IPS-11a (cell line): ENCODE measurements at regions not wholly inside any gene's neighbourhood (a gene's known extent, or its start where the extent isn't known, plus 50 kb on each side); places are given as distances from the start of the nearest gene placed in this dataset.
"Not testable (repeated sequence)": the region's sequence is repeated elsewhere in the genome, so short reads cannot be mapped to it uniquely, and the experiment has no call there.

ENCODE experiments used
- H3K4me3 ChIP-seq: one replicate; pipeline ENCODE4 v1.5.1; 2013; ENCODE audit warnings: low read depth, low read length, control low read depth

DNA sequence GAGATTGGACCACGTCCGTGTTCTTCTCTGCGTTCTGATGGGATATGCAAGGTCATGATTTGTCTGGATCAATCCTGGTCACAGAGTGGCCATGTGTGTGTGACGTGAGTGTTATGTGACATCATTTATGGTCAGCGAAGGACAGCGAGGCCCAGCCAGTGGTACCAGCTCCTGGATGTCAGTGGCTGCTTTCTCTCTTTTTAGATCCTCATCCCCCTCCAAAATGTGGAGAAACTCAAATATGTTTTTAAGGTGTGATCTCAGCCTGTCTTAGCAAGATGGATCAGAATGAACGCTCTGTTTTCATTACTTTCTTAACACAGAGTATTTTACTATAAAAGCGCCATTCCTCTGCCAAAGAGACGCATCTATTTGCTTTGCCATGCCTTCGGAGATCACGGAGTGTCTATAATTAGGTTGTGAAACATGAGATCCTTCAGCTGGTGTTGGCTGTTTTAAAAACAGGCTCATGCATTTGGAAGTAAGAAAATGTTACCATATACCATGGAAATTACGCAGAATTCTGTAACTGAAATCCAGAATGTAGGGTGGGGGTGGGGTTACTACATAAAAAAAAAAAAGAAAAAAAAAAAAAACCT, 245.5 kb upstream of the TCERG1L start:
- no peak overlapping the region for H3K4me3 ChIP-seq

DNA sequence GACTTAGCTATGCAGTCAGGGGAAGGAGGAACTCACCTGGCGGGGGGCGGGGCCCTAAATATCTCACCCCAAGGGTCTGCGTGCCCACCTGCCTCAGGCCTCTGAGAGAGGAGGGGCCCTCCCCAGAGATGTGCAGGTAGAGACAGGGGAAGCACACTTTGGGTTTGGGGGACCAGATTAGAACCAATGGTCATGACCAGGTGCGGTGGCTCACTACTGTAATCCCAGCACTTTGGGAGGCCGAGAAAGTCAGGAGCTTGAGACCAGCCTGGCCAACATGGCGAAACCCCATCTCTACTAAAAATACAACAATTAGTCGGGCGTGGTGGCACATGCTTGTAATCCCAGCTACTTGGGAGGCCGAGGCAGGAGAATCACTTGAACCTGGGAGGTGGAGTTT, 246.4 kb upstream of the TCERG1L start:
- not testable (repeated sequence) for H3K4me3 ChIP-seq

DNA sequence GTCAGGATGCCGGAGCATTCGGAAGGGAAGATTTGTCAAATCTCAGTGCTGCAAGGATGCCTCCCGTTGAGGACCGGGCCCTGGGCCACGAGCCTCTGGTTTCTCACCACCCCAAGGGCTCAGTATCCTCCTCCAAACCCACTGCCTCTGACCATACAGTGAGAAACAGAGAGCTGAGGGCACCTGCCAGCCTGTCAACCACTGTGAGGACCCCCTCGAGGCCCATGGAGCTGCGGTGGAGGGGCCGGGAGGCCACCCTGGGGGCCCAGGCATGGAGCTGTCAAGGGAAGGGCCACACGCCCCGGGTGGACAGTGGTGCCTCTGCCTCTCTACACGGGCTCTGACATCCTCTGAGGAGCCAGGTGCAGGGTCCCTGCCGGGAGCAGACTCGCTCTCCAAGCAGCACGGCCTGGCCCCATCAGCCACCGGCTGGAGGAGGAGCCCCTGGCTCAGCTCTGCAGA, 248.0 kb upstream of the TCERG1L start:
- H3K4me3 ChIP-seq = no peak overlapping the region

DNA sequence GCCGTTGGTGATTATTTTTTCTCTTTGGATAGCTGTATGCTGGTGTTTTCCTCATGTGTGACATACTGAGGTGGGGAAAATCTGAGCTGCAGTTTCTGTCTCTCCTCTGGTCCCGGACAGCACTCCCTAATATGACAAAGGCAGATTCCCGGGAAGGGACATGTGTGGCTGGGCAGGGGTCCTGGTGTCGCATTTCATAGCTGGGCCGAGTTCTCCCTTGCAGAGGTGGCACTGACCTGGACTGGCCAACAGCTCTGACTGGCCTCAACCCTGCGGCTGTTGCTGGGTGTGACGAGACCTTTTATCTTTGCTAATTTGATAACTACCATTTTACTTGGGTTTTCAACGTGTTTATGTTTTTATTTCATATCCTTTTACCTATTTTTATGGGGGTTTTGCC, 248.6 kb upstream of the TCERG1L start:
- H3K4me3 ChIP-seq = no peak overlapping the region

DNA sequence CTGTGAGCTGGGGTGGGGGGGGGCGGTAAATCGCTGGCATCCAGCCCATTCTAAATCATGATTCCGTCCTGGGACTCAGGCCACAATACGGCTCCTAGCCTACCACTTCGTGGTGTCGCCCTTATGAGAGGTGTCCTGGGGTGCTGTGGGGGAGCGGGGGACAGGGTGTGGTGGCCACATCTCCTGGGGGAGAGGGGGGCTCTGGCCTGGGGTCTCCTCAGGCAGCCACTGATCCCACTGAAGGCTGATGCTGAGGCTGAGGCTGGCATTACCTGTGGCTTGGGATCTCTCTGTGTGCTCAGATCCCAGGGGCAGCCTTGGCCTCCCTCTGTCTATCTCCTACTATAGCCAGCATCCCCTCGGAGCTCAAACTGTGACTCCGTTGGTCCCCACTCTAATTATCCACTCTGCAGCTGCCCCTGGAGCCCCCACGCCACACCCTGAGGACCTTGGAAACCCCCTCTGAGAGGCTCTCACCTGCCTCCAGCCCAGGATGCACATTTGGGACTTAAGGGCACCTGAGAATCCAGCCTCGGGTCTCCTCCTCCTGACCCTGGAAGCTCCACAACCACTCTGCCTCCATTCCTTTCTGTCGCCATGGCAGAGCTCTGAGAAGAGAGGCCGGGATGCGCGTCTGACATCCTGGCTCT, 249.3 kb upstream of the TCERG1L start:
- no peak overlapping the region for H3K4me3 ChIP-seq

DNA sequence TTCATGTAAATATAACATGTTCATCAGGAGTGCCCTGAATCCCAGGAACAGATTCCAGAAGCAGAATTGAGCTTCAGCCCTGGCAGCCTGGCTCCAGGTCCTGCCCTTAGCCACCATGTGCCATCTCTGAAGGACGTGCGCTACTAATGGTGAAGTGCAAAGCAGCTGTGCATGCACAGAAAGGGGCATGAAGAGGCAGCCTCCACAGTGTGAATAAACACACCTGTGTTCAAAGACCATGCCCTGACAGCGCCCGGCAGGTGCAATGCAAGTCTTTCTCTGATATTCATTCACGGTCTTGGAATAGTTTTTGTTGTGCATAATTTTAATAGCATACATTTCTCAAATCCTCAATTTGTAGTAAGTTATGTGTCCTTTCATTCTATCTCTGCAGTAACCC, 250.4 kb upstream of the TCERG1L start:
- H3K4me3 ChIP-seq = no peak overlapping the region

DNA sequence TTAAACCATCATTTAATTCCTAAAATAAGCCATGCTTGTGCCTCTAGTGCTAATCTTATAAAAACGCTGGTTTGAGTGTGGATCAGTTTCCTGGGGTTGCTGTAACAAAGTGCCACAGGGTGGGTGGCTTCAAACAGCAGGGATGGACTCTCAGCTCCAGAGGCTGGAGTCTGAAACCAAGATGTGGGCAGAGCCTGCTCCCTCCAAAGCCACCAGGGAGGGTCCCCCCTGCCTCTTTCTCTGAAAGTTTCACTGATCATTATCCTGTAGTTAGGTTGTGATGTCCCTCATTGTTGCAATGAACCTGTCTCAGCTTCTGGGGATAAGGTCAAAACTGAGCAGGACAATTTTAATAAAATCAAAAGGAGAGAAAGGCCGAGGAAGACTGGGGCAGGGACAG, 251.9 kb upstream of the TCERG1L start:
- H3K4me3 ChIP-seq = no peak overlapping the region

DNA sequence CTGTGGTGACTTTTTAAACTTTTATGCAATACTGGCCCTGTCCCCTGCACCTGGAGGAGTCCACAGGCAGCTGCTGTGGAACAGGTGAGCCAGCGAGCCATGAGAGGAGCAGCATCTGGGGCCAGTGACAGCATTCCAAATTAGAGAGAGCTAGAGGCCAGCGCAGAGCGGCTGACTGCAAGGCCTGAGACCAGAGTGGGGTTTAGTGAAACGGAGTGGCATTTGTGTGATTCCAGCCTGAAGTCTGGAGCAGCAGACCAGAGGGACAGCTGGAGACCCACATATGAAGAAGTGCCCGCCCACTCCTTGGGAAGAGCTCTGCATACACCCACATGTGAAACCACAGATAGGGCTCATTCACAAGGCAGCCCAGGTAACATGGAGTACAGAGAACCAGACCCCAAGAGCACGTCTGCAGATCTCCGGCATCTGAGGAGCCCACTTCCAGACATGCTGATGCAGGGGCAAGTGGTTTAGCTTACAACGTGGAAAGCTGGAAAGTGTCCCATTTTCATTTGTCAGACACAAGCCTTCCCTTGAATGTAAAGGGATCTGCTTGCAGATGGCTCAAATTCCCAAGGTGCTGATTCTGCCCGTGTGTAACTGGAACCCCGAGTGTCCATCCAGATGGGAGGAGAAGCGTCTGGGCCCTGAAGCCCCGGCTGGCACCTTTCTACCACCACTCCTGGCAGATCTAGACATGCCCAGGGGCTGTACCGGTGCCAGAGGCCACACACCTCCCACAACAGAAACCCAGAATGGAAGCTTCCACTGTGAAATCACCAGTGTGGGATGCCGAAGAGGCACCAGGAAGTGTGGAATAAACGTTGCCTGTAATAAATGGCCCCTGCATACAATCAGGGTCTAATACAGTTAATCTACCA, 256.0 kb upstream of the TCERG1L start:
- no peak overlapping the region for H3K4me3 ChIP-seq

DNA sequence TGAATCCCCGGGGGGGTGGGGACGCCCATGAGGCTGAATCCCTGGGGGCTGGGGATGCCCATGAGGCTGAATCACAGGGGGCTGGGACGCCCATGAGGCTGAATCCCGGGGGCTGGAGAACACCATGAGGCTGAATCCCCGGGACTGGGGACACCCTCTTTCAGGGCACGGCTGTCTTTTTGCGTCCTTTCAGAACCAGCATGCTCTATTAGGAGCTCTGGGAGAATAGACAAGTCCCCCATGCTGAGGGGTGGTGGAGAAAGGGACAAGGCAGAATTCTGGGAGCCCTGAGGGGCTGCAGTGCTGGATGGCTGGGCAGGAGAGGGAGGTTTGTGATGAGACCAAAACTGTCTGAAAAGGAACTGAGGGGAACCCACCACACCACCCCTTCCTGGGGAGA, 257.3 kb upstream of the TCERG1L start:
- no peak overlapping the region for H3K4me3 ChIP-seq

DNA sequence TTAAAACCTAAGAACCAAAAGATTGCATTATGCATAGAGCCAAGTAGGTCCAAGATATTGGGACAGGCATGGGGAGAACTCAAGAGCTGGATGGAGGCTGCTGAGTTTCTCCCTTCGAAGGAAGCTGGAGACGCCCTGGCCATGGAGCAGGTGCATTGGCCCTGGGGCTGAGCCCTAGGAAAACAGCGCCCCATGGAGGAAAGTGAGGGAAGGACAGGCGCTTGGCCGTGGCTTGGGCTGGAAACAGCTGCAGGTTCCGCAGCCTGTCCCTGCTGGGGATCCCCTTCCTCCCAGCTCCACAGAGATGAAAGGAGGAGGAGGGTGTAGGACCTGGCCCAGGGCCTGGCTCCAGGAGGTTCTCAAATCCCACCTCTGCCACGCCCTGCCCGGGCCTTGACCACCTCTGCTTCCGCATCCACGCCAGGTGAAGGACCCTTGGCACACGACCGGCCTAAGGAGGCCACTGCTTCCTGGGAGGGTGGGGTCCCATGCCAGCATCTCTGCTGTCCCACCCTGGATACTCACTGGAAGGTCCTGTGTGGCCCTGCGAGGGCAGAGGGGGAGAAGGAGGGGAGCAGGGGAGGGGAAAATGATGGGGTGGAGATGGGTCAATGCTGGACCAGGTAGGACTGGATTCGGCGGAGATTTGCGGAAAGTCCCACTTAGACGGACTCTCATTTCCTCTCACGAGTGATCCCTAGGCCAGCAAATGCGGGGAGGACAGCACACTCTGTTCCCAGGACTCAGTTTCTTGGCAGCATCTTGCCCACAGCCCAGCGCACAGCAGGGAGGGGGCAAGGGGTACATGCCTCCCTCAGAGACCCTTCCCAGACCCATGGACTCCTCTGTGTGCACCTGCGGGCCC, 258.6 kb upstream of the TCERG1L start:
- H3K4me3 ChIP-seq = no peak overlapping the region

DNA sequence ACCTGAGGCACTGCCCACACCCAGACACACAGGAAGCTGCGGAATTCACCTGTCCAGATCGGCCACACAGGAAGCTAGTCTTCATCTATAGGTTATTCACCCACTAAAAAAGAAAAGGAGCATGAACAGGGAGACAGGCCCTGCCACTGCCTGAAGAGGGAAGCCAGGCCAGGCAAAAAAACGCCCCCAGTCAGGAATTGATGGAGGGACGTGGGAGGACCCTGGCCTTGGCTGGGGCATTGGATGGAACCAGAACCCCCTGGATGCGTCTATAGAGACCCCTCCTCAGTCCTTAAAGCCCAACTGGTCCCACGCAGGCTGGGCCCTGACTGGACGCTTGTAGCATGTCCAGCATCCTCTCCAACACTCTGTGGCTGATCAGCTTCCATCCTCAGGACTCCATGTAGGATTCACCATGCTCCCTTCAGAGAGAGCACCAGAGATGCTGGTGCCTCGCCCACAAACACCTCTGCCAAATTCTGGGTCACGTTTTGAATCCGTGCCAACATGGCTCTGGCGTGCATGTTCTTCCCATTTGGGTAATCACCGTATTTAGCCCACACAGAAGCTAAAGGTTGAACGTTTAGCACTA, 259.3 kb upstream of the TCERG1L start:
- no peak overlapping the region for H3K4me3 ChIP-seq

DNA sequence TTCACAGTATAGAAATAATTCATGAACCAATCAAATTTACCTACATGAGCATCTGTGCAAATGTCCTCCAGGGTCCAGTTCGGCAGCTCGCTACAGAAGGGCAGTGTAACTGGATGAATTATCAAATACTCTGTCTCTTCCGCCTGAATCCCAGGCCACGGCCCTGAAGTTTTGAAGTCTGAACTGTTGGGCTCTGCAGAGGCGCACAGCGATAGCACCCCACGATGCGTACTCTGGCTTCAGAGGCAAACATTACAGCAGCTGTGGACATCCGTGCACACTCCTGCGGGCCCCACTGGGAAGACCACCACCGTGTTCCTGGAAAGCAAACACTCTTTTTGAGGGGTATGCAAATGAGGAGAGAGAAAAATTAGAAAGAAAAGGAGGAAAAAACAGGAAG, 259.8 kb upstream of the TCERG1L start:
- H3K4me3 ChIP-seq = no peak overlapping the region

DNA sequence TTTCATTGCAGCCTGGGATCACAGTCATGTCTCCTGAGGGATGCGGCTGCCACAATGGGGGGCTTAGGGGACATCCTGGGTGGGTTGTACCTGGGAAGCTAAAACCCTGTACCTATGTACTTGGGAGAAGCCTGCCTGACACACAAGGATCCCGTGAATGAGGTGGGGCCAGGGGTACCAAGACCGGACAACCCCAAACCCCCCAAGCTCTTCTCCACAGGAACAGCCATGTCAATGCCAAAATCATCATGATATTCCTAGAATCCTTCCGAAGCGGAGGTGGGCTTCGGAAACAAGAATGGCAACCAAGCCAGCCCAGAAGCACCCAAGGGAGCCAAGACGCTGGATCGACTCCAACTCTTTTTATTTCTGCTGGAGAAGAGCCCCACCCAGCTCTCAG, 260.3 kb upstream of the TCERG1L start:
- H3K4me3 ChIP-seq = no peak overlapping the region

DNA sequence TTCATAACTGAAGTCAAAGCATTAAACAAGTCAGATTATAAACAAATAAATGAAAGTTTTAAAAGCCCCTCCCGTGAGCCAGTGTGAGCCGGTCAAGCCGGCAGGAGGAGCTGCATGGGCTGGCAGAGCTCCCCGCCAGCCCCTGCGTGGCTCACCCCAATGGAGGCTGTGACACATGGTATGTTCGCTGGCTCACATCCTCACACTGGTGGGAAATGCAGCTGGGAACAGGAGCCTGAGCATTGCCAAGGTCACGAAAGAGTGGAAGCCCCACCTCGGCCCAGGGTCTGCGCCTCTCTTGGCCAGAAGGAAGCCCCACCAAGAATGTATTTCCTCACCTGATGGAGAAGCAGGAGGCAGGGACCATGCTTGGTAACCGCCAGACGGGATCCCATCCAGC, 261.7 kb upstream of the TCERG1L start:
- no peak overlapping the region for H3K4me3 ChIP-seq

DNA sequence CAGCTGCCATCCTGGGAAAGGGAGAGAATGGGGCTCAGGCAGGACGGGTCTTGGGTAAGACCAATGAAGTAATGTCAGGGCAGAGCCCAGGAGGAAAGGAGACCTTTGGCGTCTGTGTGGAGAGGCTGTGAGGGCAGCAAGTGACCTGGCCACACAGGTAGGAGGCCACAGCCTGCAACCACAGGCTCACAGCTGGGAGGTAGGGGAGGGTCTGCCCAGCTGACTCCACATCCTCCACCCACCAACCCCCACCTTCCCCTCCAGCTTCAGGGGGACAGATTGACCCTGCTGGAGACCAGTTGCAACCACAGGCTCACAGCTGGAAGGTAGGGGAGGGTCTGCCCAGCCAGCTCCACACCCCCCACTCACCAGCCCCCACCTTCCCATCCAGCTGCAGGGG, 262.2 kb upstream of the TCERG1L start:
- H3K4me3 ChIP-seq = no peak overlapping the region

DNA sequence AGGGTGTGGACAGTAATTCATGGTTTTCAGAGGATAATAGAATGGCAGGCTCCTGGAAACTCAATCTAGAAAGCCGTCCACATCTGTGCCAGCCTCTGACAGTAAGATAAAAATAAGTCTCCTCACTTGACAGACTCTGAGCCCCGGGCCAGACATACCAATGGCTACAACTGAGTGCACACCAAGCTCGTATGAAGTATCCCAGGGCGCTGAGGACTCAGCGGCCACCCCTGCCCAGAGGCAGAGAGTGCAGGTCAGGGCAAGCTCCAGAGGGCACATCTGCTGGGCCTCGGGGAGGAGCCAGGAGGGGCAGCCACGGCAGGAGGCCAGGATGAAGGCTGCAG, 262.8 kb upstream of the TCERG1L start:
- H3K4me3 ChIP-seq = no peak overlapping the region

DNA sequence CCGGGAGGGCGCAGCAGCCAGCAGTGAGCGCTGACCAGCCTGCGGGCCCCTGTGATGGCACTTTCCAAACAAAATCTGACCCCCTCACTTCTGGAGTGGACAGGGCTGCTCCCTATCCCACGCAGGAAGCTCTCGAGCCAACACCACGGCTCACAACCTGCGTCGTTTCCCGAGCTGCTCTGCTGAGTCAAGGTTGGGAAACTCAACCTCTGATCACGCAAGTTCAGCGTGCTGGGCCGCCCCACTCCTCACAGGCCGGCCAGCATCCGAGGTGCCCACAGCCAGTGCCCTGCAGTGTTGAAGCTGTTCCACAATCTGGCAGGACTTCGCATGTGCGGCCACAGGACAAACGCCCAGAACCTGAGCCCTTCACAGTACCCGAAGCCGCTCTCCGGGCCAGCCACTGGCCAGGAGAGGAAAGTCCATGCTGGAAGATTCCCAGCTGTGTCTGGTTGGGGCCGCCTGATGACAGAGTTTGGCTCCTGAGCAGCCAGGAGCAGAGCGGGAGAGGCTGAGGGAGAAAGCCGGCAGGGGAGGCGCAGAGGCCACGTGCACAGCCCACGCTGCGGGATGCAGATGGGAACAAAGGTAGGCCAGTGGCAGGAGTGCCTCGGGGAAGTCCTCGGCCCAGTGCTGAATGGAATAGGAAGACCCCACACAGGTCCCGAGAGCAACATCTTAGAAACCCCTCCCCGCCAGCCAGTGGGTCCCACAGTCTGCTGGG, 263.3 kb upstream of the TCERG1L start:
- no peak overlapping the region for H3K4me3 ChIP-seq

DNA sequence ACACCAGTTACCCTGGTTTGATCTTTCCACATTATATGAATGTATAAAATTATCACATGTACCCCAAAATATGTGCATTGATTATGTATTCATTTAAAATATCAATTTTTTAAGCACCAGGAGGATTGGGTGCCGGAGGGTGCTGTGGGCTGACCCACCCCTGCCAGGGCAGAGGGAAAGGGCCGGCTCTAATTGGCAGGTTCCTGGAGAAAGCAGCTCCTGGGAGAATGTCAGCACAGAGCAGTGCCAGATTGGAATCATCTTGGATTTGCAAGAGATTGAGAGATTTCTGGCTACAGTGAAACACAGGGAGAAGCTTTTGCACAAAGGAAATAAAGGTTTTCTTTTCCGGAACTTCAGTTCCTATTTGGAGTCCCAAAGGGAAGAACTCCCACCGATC, 264.4 kb upstream of the TCERG1L start:
- H3K4me3 ChIP-seq = no peak overlapping the region

DNA sequence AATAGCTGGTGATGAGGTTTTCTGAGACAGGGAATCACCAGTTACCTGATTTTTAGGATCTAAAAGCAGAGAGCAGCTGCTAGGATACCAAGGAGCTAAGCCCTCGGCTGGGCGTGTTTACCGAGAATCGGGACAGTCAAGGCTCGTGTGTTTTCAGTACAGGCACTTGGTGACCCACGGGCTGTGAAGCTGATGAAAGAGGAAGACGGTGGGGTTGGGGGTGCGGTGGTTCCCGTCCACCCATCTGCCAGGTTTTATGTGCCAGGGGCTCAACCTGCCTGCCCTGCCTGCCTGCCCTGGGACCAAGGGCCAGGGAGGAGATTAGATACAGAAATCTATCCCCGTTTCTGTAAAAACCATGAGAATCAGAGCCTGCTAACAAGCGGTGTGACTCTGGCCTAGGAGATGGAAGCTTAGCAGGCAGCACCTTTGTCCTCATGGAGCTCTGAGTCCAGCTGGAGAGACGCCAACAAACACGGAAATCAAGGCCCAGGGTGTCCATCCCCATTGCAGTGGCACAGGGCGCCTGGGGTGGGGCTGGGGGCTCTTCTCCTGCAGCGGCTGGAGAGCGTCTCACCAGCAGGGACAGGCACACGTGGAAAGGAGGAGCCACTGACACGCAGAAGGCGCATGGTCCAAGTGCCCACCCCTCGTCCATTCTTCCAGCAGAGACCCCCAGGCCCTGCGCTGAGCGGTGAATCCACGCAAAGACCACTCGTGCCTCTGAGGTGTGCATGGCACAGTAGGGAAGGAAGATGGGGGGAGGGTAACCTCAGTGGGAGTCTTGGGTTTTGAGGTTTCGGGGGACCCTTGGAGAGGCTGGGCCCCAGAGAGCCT, 265.0 kb upstream of the TCERG1L start:
- no peak overlapping the region for H3K4me3 ChIP-seq
